ENCODE measurements at regions not wholly inside any gene's neighbourhood (a gene's known extent, or its start where the extent isn't known, plus 50 kb on each side); places are given as distances from the start of the nearest gene placed in this dataset.

GRCh38 chr7:25360451-25360850 is 132.2 kb upstream of the NPVF start:
- no peaks in the 10 kb centered on the region for H3K9me3 ChIP-seq
- no peak overlapping the region for H3K4me3 ChIP-seq
- H3K4me1 ChIP-seq = peaks cover 0 to 15% (median 0%) of the 10 kb centered on the region in 4 donors
- H3K36me3 ChIP-seq = no peaks in the 10 kb centered on the region
- TF ChIP-seq POLR2A (IDR thresholded peaks at IDR 0.05) = no peak
- TF ChIP-seq, protein P1, sequence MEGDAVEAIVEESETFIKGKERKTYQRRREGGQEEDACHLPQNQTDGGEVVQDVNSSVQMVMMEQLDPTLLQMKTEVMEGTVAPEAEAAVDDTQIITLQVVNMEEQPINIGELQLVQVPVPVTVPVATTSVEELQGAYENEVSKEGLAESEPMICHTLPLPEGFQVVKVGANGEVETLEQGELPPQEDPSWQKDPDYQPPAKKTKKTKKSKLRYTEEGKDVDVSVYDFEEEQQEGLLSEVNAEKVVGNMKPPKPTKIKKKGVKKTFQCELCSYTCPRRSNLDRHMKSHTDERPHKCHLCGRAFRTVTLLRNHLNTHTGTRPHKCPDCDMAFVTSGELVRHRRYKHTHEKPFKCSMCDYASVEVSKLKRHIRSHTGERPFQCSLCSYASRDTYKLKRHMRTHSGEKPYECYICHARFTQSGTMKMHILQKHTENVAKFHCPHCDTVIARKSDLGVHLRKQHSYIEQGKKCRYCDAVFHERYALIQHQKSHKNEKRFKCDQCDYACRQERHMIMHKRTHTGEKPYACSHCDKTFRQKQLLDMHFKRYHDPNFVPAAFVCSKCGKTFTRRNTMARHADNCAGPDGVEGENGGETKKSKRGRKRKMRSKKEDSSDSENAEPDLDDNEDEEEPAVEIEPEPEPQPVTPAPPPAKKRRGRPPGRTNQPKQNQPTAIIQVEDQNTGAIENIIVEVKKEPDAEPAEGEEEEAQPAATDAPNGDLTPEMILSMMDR (IDR thresholded peaks at IDR 0.05) = no peak
- no peak for TF ChIP-seq EP300 (IDR thresholded peaks at IDR 0.05)
- no peak overlapping the region for H3K27ac ChIP-seq
- no peak for DNase-seq (ENCODE audit: low spot score in 2 of 2)
- 60 to 71% methylated on average over 2 of the region's 2 CpGs for WGBS, 2 donors
- H3K27me3 ChIP-seq = no peaks in the 10 kb centered on the region

DNA sequence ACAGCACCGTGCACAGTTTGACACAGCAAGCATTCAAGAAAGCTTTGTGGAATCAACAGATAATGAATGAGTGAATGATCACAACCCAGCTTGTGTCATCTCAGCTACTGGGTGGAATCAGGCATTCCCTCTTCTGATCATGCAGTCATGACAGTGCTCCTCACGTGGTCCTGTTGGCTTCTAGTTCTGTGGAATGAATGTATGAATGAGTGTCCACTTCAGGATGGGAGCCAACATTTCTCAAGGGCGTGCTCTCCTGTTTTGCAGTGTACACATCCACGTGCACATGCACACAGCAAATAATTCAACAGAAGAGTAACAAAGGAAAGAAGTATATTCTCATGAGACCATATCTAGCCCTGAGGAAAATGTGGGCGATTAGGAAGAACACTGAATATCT is 133.1 kb upstream of the NPVF start:
- H3K9me3 ChIP-seq = no peaks in the 10 kb centered on the region
- no peak overlapping the region for H3K4me3 ChIP-seq
- 85 to 87% methylated on average over 5 of the region's 5 CpGs for WGBS, 2 donors
- no peaks in the 10 kb centered on the region for H3K36me3 ChIP-seq
- no peak overlapping the region for H3K27ac ChIP-seq
- DNase-seq (ENCODE audit: low spot score in 2 of 2) = no peak
- no peaks in the 10 kb centered on the region for H3K27me3 ChIP-seq
- TF ChIP-seq EP300 (IDR thresholded peaks at IDR 0.05) = no peak
- TF ChIP-seq POLR2A (IDR thresholded peaks at IDR 0.05) = no peak
- TF ChIP-seq, protein P1 (IDR thresholded peaks at IDR 0.05) = no peak
- H3K4me1 ChIP-seq = peaks cover 0 to 15% (median 0%) of the 10 kb centered on the region in 4 donors

GRCh38 chr7:25361863-25362262 is 133.6 kb upstream of the NPVF start:
- 50 to 55% methylated on average over 1 of the region's 1 CpG for WGBS, 2 donors
- H3K36me3 ChIP-seq = no peaks in the 10 kb centered on the region
- no peaks in the 10 kb centered on the region for H3K9me3 ChIP-seq
- DNase-seq (ENCODE audit: low spot score in 2 of 2) = peak in 1 of 2 donors; percentile 57
- no peaks in the 10 kb centered on the region for H3K27me3 ChIP-seq
- no peak overlapping the region for H3K27ac ChIP-seq
- H3K4me3 ChIP-seq = no peak overlapping the region
- TF ChIP-seq, protein P1 (IDR thresholded peaks at IDR 0.05) = no peak
- TF ChIP-seq EP300 (IDR thresholded peaks at IDR 0.05) (no peak), POLR2A (IDR thresholded peaks at IDR 0.05) (no peak)
- H3K4me1 ChIP-seq = peaks cover 0 to 15% (median 0%) of the 10 kb centered on the region in 4 donors

DNA sequence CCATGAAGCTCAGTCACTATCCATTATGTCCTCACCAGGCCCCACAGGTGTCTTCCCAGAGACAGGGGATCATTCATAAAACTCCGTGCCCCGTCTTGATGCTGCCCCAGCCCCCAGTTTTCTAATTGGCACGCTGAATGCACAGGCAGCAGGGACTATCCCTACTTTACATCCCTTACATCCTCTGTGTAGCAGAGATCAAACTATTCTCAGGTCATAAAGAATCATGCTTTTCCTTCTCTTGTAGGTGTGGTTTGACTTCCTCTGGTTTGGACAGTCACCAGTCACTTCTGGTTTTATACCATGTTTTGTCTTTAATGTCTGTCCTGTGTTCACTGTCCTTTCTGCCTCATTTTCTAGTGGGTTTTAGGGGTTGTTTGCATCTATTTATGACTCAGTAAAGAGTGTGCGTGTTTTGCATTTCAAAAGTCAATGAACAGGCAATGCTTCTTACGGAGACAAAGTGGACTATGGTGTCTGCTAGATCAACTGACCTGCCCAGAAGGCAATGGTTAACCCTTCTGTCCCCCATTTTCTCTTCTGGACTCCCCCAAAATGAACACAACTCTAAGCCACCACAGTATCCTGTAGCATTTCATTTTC is 140.4 kb upstream of the NPVF start:
- 71 to 78% methylated on average over 5 of the region's 5 CpGs for WGBS, 2 donors
- Histone ChIP-seq H3K27ac (no peak overlapping the region), H3K27me3 (no peaks in the 10 kb centered on the region), H3K36me3 (no peaks in the 10 kb centered on the region), H3K9me3 (peaks cover 0 to 20% (median 2%) of the 10 kb centered on the region in 4 donors), H3K4me1 (peaks cover 0 to 3% (median 0%) of the 10 kb centered on the region in 4 donors), H3K4me3 (no peak overlapping the region)
- no peak for DNase-seq (ENCODE audit: low spot score in 2 of 2)
- TF ChIP-seq, protein P1 (IDR thresholded peaks at IDR 0.05) = no peak
- TF ChIP-seq EP300 (IDR thresholded peaks at IDR 0.05) (no peak), POLR2A (IDR thresholded peaks at IDR 0.05) (no peak)

DNA sequence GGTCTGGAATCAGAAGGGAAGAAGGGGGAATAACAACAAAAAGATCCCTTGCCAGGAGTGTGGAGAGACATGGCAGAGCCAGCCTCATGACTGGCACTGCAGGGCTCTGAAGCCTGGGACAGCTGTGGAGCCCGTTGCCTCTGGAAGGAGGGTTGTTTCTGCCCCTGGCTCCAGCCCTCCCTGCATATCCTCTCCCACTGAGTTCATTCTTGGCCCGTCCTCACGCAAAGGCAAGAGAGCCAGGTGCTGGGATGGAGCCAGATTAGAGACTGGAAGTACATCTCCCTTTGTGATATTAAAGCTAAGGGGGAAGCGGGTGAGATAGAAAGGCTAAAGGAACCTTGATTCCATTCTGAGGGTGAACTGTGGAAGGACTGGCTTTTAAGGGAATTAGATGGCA is 141.5 kb upstream of the NPVF start:
- WGBS, 2 donors = 65 to 75% methylated on average over 4 of the region's 4 CpGs
- peak in 1 of 2 donors; percentile 41 for DNase-seq (ENCODE audit: low spot score in 2 of 2)
- Histone ChIP-seq H3K27me3 (no peaks in the 10 kb centered on the region), H3K4me1 (peaks cover 0 to 3% (median 0%) of the 10 kb centered on the region in 4 donors), H3K4me3 (no peak overlapping the region), H3K27ac (no peak overlapping the region), H3K36me3 (no peaks in the 10 kb centered on the region), H3K9me3 (peaks cover 0 to 20% (median 2%) of the 10 kb centered on the region in 4 donors)
- no peak for TF ChIP-seq POLR2A (IDR thresholded peaks at IDR 0.05)
- TF ChIP-seq, protein P1 (IDR thresholded peaks at IDR 0.05) = no peak
- TF ChIP-seq EP300 (IDR thresholded peaks at IDR 0.05) = no peak
